ENCODE measurements at regions not wholly inside any gene's neighbourhood (a gene's known extent, or its start where the extent isn't known, plus 50 kb on each side); places are given as distances from the start of the nearest gene placed in this dataset.
"Not testable (repeated sequence)": the region's sequence is repeated elsewhere in the genome, so short reads cannot be mapped to it uniquely, and the experiment has no call there.

GRCh38 chr6:90687775-90688380, 101.0 kb upstream of the MAP3K7 start:
- no peak overlapping the region for H3K9ac ChIP-seq
- H4K20me1 ChIP-seq = no peaks in the 10 kb centered on the region
- H3K27ac ChIP-seq = no peak overlapping the region
- H3K27me3 ChIP-seq = no peaks in the 10 kb centered on the region
- H3K4me3 ChIP-seq = no peak overlapping the region
- no peak overlapping the region for H3K4me2 ChIP-seq
- no peaks in the 10 kb centered on the region for H3K36me3 ChIP-seq
- H3K9me3 ChIP-seq (replicated peaks in 1 of 11) = no peaks in the 10 kb centered on the region
- TF ChIP-seq Cebpa-rat (IDR thresholded peaks at IDR 0.05) = no peak
- no peaks in the 10 kb centered on the region for H3K4me1 ChIP-seq

GRCh38 chr6:90681863-90682262, 95.0 kb upstream of the MAP3K7 start:
- H3K27ac ChIP-seq = no peak overlapping the region
- no peaks in the 10 kb centered on the region for H3K36me3 ChIP-seq
- H3K9me3 ChIP-seq (replicated peaks in 1 of 11) = no peaks in the 10 kb centered on the region
- H3K4me2 ChIP-seq = no peak overlapping the region
- H4K20me1 ChIP-seq = no peaks in the 10 kb centered on the region
- H3K4me3 ChIP-seq = no peak overlapping the region
- H3K4me1 ChIP-seq = no peaks in the 10 kb centered on the region
- no peak overlapping the region for H3K9ac ChIP-seq
- no peaks in the 10 kb centered on the region for H3K27me3 ChIP-seq
- no peak for TF ChIP-seq Cebpa-rat (IDR thresholded peaks at IDR 0.05)

- H3K36me3 ChIP-seq = no peaks in the 10 kb centered on the region
- no peak overlapping the region for H3K4me2 ChIP-seq
- H3K4me3 ChIP-seq = no peak overlapping the region
- no peaks in the 10 kb centered on the region for H3K27me3 ChIP-seq
- H4K20me1 ChIP-seq = no peaks in the 10 kb centered on the region
- TF ChIP-seq Cebpa-rat (IDR thresholded peaks at IDR 0.05) = no peak
- no peak overlapping the region for H3K9ac ChIP-seq
- H3K27ac ChIP-seq = no peak overlapping the region
- H3K4me1 ChIP-seq = no peaks in the 10 kb centered on the region; a peak in 1 of 20 replicates
- H3K9me3 ChIP-seq (replicated peaks in 1 of 11) = no peaks in the 10 kb centered on the region
Measured at GRCh38 chr6:90678049-90678779, 91.3 kb upstream of the MAP3K7 start.

GRCh38 chr6:90677440-90677839, 90.6 kb upstream of the MAP3K7 start:
- Histone ChIP-seq H3K4me1 (no peaks in the 10 kb centered on the region; a peak in 1 of 20 replicates), H4K20me1 (no peaks in the 10 kb centered on the region), H3K36me3 (no peaks in the 10 kb centered on the region), H3K9me3 (replicated peaks in 1 of 11) (no peaks in the 10 kb centered on the region), H3K9ac (no peak overlapping the region), H3K27ac (no peak overlapping the region), H3K4me2 (no peak overlapping the region), H3K4me3 (no peak overlapping the region), H3K27me3 (no peaks in the 10 kb centered on the region)
- TF ChIP-seq Cebpa-rat (IDR thresholded peaks at IDR 0.05) = no peak

GRCh38 chr6:90676516-90677300, 89.8 kb upstream of the MAP3K7 start:
- Histone ChIP-seq H3K4me1 (no peaks in the 10 kb centered on the region; a peak in 1 of 20 replicates), H3K4me3 (no peak overlapping the region), H3K9me3 (replicated peaks in 1 of 11) (no peaks in the 10 kb centered on the region), H4K20me1 (no peaks in the 10 kb centered on the region), H3K4me2 (no peak overlapping the region), H3K36me3 (no peaks in the 10 kb centered on the region), H3K9ac (no peak overlapping the region), H3K27ac (no peak overlapping the region), H3K27me3 (no peaks in the 10 kb centered on the region)
- TF ChIP-seq Cebpa-rat (IDR thresholded peaks at IDR 0.05) = no peak

- H3K9me3 ChIP-seq (replicated peaks in 1 of 11); H3K4me3 ChIP-seq; H3K27me3 ChIP-seq; H3K4me1 ChIP-seq; H3K4me2 ChIP-seq; H3K27ac ChIP-seq; H3K9ac ChIP-seq; H3K36me3 ChIP-seq; H4K20me1 ChIP-seq: not testable (repeated sequence)
Measured at GRCh38 chr6:90675107-90675506, 88.2 kb upstream of the MAP3K7 start.

- H3K4me1 ChIP-seq; H3K4me2 ChIP-seq; H3K9ac ChIP-seq; H3K9me3 ChIP-seq (replicated peaks in 1 of 11); H3K27me3 ChIP-seq; H3K36me3 ChIP-seq; H4K20me1 ChIP-seq; H3K27ac ChIP-seq; H3K4me3 ChIP-seq: not testable (repeated sequence)
Measured at GRCh38 chr6:90674077-90674476, 87.2 kb upstream of the MAP3K7 start.

GRCh38 chr6:90669846-90670245, 83.0 kb upstream of the MAP3K7 start:
- TF ChIP-seq Cebpa-rat (IDR thresholded peaks at IDR 0.05) = no peak
- H4K20me1 ChIP-seq = no peaks in the 10 kb centered on the region
- no peak overlapping the region for H3K4me2 ChIP-seq
- no peak overlapping the region for H3K4me3 ChIP-seq
- H3K27ac ChIP-seq = no peak overlapping the region
- no peaks in the 10 kb centered on the region for H3K27me3 ChIP-seq
- no peak overlapping the region for H3K9ac ChIP-seq
- H3K4me1 ChIP-seq = no peaks in the 10 kb centered on the region
- H3K9me3 ChIP-seq (replicated peaks in 1 of 11) = no peaks in the 10 kb centered on the region
- H3K36me3 ChIP-seq = no peaks in the 10 kb centered on the region

GRCh38 chr6:90669420-90669819, 82.5 kb upstream of the MAP3K7 start:
- Histone ChIP-seq H3K27ac (no peak overlapping the region), H3K9ac (no peak overlapping the region), H3K9me3 (replicated peaks in 1 of 11) (no peaks in the 10 kb centered on the region), H3K4me3 (no peak overlapping the region), H3K4me1 (no peaks in the 10 kb centered on the region), H3K27me3 (no peaks in the 10 kb centered on the region), H3K36me3 (no peaks in the 10 kb centered on the region), H4K20me1 (no peaks in the 10 kb centered on the region), H3K4me2 (no peak overlapping the region)
- no peak for TF ChIP-seq Cebpa-rat (IDR thresholded peaks at IDR 0.05)

GRCh38 chr6:90668141-90668540, 81.3 kb upstream of the MAP3K7 start:
- H3K9ac ChIP-seq = no peak overlapping the region
- no peaks in the 10 kb centered on the region for H3K36me3 ChIP-seq
- H3K4me1 ChIP-seq = no peaks in the 10 kb centered on the region
- no peaks in the 10 kb centered on the region for H4K20me1 ChIP-seq
- H3K27me3 ChIP-seq = no peaks in the 10 kb centered on the region
- H3K4me2 ChIP-seq = no peak overlapping the region
- H3K9me3 ChIP-seq (replicated peaks in 1 of 11) = no peaks in the 10 kb centered on the region
- no peak for TF ChIP-seq Cebpa-rat (IDR thresholded peaks at IDR 0.05)
- no peak overlapping the region for H3K4me3 ChIP-seq
- H3K27ac ChIP-seq = no peak overlapping the region

All from BLaER1 treated with 17β-estradiol and CSF1 and Interleukin-3, amounts not matched to agents 10 nM and 100 nM (cell line).